ENCODE measurements at regions not wholly inside any gene's neighbourhood (a gene's known extent, or its start where the extent isn't known, plus 50 kb on each side); places are given as distances from the start of the nearest gene placed in this dataset.

DNA sequence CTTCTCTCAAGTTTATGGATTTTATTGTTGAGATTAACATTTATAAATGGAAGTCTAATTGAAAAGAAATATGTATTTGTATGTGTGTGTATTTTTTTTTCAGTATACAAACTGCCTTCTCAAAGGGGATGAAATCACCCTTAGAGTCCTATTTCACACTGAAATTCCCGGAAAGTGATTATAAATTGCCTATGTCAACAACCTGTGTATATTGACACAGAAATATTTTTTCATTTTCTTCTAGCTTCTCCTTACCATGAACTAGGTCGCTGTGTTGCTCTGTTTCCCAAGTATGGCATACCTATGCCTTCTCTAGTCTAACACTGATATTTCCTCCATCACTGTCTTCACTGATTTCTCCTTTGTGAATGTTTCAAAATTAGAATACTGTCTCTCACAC is 444.0 kb upstream of the AZI2 start:
- TF ChIP-seq, protein P1, sequence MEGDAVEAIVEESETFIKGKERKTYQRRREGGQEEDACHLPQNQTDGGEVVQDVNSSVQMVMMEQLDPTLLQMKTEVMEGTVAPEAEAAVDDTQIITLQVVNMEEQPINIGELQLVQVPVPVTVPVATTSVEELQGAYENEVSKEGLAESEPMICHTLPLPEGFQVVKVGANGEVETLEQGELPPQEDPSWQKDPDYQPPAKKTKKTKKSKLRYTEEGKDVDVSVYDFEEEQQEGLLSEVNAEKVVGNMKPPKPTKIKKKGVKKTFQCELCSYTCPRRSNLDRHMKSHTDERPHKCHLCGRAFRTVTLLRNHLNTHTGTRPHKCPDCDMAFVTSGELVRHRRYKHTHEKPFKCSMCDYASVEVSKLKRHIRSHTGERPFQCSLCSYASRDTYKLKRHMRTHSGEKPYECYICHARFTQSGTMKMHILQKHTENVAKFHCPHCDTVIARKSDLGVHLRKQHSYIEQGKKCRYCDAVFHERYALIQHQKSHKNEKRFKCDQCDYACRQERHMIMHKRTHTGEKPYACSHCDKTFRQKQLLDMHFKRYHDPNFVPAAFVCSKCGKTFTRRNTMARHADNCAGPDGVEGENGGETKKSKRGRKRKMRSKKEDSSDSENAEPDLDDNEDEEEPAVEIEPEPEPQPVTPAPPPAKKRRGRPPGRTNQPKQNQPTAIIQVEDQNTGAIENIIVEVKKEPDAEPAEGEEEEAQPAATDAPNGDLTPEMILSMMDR (conservative IDR thresholded peaks at IDR 0.05): no peak
- no peak for TF ChIP-seq ZFX (IDR thresholded peaks at IDR 0.05)
